ENCODE measurements at regions not wholly inside any gene's neighbourhood (a gene's known extent, or its start where the extent isn't known, plus 50 kb on each side); places are given as distances from the start of the nearest gene placed in this dataset.

DNA sequence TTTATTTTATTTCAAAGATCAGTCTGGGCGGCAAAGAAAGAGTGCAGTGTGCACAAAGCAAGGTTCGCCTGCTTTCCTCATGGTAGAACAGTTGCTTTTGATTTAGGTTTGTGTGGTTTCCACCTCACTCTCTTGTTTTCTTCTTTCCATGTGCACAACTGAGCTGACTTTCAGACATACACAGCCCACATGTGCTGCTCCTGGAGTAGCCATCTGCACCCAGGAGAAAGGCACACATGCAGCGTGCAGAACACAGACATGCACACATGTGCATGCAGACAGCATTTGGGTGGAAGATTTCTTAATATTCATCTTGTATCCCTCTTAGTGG is 302.1 kb downstream of the FZD1 start:
- Histone ChIP-seq H2AFZ (ENCODE audit: low read depth, low read length, severe bottlenecking) (no peak overlapping the region), H3K4me3 (ENCODE audit: insufficient read depth, low read length, poor library complexity, severe bottlenecking) (no peak overlapping the region)

DNA sequence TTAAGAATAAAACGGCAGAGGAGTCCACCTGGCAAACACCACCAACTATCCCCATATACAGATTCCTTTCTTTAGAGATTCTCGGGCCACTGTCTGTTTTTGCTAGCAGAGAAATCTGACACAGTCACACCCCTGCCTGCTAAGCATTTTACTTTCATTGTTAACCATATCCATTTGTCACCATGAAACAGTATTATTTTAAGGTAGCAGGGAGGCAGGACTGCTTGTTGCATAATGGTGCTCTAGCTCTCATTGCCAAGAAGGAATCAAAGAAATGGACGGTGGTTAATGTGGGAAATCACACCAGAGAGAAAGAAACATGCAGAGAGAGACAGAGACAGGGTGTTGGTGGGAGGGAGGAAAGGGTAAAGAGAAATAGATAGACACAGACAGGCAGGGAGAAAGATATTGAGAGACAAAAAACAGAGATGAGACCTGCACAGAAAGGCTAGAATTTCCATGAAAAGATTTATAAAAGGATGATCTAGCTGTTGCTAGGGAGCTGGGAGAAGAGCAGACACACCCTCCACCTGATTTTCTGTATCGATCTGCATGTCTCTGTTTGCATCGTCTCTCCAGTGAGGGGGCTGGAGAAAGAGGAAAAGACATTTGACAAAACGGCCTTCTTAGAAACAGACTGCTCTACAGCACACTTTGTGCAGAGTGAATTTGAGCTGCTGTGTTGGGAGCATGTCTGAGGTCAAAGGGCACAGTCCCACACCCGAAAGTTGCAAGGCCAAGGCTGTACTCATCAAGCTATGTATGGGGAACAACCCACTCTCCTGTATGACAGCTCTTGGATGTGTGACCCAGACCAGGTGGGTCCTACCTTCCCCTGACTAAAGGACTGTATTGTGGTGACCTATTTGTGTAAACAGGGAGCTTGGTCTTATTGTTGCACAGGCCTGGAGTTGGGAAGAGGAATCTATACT is 303.1 kb downstream of the FZD1 start:
- no peaks in the 10 kb centered on the region for H4K20me1 ChIP-seq (ENCODE audit: low read depth, low read length)

More for the DNA sequence above, 302.1 kb downstream of the FZD1 start:
- Histone ChIP-seq H3K4me2 (ENCODE audit: low read depth, low read length, poor library complexity, severe bottlenecking) (no peak overlapping the region), H3K27ac (ENCODE audit: low read depth, low read length) (no peak overlapping the region), H4K20me1 (ENCODE audit: low read depth, low read length) (no peaks in the 10 kb centered on the region), H3K9me2 (replicated peaks; ENCODE audit: insufficient read depth, low read length) (no peaks in the 10 kb centered on the region), H3K79me2 (ENCODE audit: insufficient read depth, low read length) (no peaks in the 10 kb centered on the region), H3K27me3 (ENCODE audit: low read length) (no peaks in the 10 kb centered on the region), H3F3A (ENCODE audit: insufficient read depth) (no peaks in the 10 kb centered on the region), H3K36me3 (ENCODE audit: low read length) (no peaks in the 10 kb centered on the region), H3K9ac (ENCODE audit: low read length) (no peak overlapping the region), H3K9me3 (ENCODE audit: insufficient read depth, low read length) (no peaks in the 10 kb centered on the region)
- TF ChIP-seq, protein P1, sequence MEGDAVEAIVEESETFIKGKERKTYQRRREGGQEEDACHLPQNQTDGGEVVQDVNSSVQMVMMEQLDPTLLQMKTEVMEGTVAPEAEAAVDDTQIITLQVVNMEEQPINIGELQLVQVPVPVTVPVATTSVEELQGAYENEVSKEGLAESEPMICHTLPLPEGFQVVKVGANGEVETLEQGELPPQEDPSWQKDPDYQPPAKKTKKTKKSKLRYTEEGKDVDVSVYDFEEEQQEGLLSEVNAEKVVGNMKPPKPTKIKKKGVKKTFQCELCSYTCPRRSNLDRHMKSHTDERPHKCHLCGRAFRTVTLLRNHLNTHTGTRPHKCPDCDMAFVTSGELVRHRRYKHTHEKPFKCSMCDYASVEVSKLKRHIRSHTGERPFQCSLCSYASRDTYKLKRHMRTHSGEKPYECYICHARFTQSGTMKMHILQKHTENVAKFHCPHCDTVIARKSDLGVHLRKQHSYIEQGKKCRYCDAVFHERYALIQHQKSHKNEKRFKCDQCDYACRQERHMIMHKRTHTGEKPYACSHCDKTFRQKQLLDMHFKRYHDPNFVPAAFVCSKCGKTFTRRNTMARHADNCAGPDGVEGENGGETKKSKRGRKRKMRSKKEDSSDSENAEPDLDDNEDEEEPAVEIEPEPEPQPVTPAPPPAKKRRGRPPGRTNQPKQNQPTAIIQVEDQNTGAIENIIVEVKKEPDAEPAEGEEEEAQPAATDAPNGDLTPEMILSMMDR (IDR thresholded peaks at IDR 0.05; ENCODE audit: insufficient read depth, low read length, poor library complexity, severe bottlenecking) = no peak
- no peak for TF ChIP-seq EZH2phosphoT487 (conservative IDR thresholded peaks at IDR 0.05; ENCODE audit: low read length)

DNA sequence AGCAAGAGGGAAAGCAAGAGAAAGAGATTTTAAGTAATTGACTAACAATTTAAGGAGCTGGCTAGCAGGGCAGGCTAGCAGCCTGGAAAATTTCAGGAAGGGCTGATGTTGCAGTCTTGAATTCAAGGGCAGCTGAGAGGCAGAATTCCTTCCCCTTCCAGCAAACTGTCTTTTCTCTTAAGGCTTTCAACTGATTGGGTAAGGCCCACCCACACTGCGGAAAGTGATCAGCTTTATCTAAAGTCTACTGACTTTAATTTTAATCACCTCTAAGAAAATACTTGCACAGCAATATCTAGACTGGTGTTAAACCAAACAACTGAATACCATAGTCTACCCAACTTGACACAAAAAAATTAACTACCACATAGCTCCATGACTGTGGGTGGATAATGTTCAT is 303.9 kb downstream of the FZD1 start:
- H3F3A ChIP-seq (ENCODE audit: insufficient read depth) = no peaks in the 10 kb centered on the region
- no peaks in the 10 kb centered on the region for H3K36me3 ChIP-seq (ENCODE audit: low read length)
- no peak overlapping the region for H3K4me2 ChIP-seq (ENCODE audit: low read depth, low read length, poor library complexity, severe bottlenecking)
- H2AFZ ChIP-seq (ENCODE audit: low read depth, low read length, severe bottlenecking) = no peak overlapping the region
- no peaks in the 10 kb centered on the region for H3K9me2 ChIP-seq (replicated peaks; ENCODE audit: insufficient read depth, low read length)
- no peaks in the 10 kb centered on the region for H4K20me1 ChIP-seq (ENCODE audit: low read depth, low read length)
- H3K79me2 ChIP-seq (ENCODE audit: insufficient read depth, low read length) = no peaks in the 10 kb centered on the region
- H3K27ac ChIP-seq (ENCODE audit: low read depth, low read length) = no peak overlapping the region
- no peak for TF ChIP-seq EZH2phosphoT487 (conservative IDR thresholded peaks at IDR 0.05; ENCODE audit: low read length)
- TF ChIP-seq, protein P1 (IDR thresholded peaks at IDR 0.05; ENCODE audit: insufficient read depth, low read length, poor library complexity, severe bottlenecking) = no peak
- no peak overlapping the region for H3K9ac ChIP-seq (ENCODE audit: low read length)
- H3K9me3 ChIP-seq (ENCODE audit: insufficient read depth, low read length) = no peaks in the 10 kb centered on the region
- H3K4me3 ChIP-seq (ENCODE audit: insufficient read depth, low read length, poor library complexity, severe bottlenecking) = no peak overlapping the region
- no peaks in the 10 kb centered on the region for H3K27me3 ChIP-seq (ENCODE audit: low read length)

More for the DNA sequence above, 303.1 kb downstream of the FZD1 start:
- H3K36me3 ChIP-seq (ENCODE audit: low read length) = no peaks in the 10 kb centered on the region
- no peak overlapping the region for H3K4me2 ChIP-seq (ENCODE audit: low read depth, low read length, poor library complexity, severe bottlenecking)
- no peaks in the 10 kb centered on the region for H3K9me3 ChIP-seq (ENCODE audit: insufficient read depth, low read length)
- no peak overlapping the region for H3K4me3 ChIP-seq (ENCODE audit: insufficient read depth, low read length, poor library complexity, severe bottlenecking)
- H3K9ac ChIP-seq (ENCODE audit: low read length) = no peak overlapping the region
- TF ChIP-seq, protein P1 (IDR thresholded peaks at IDR 0.05; ENCODE audit: insufficient read depth, low read length, poor library complexity, severe bottlenecking) = no peak
- TF ChIP-seq EZH2phosphoT487 (conservative IDR thresholded peaks at IDR 0.05; ENCODE audit: low read length) = no peak
- no peaks in the 10 kb centered on the region for H3K9me2 ChIP-seq (replicated peaks; ENCODE audit: insufficient read depth, low read length)
- H2AFZ ChIP-seq (ENCODE audit: low read depth, low read length, severe bottlenecking) = no peak overlapping the region
- H3F3A ChIP-seq (ENCODE audit: insufficient read depth) = no peaks in the 10 kb centered on the region
- no peak overlapping the region for H3K27ac ChIP-seq (ENCODE audit: low read depth, low read length)
- no peaks in the 10 kb centered on the region for H3K79me2 ChIP-seq (ENCODE audit: insufficient read depth, low read length)
- no peaks in the 10 kb centered on the region for H3K27me3 ChIP-seq (ENCODE audit: low read length)

All from SU-DHL-6 (cell line).